ENCODE measurements at regions not wholly inside any gene's neighbourhood (a gene's known extent, or its start where the extent isn't known, plus 50 kb on each side); places are given as distances from the start of the nearest gene placed in this dataset.
"Not testable (repeated sequence)": the region's sequence is repeated elsewhere in the genome, so short reads cannot be mapped to it uniquely, and the experiment has no call there.

- Histone ChIP-seq H3T11ph (ENCODE audit: low read length) (no peak overlapping the region), H2AFZ (ENCODE audit: low read length) (no peak overlapping the region), H3K56ac (ENCODE audit: insufficient read length, low read depth, low read length) (no peak overlapping the region), H3K9ac (ENCODE audit: extremely low read depth, insufficient read length, low read length) (no peak overlapping the region), H3K27me3 (ENCODE audit: insufficient read depth, low read length) (no peaks in the 10 kb centered on the region), H3K23me2 (ENCODE audit: insufficient read length, low read depth, low read length, poor library complexity, severe bottlenecking) (no peaks in the 10 kb centered on the region), H3K4me1 (ENCODE audit: insufficient read depth, low read length) (no peaks in the 10 kb centered on the region), H3K4ac (ENCODE audit: low read depth, low read length) (no peak overlapping the region), H3K79me1 (ENCODE audit: insufficient read depth, low read depth, low read length, poor library complexity, severe bottlenecking) (no peaks in the 10 kb centered on the region), H4K20me1 (ENCODE audit: control insufficient read depth, insufficient read depth, insufficient read length) (no peaks in the 10 kb centered on the region), H2BK12ac (ENCODE audit: insufficient read length, low read depth, low read length) (no peak overlapping the region), H3K18ac (ENCODE audit: insufficient read length, low read depth, low read length) (no peak overlapping the region), H2BK120ac (ENCODE audit: low read depth, low read length, poor library complexity, severe bottlenecking) (no peak overlapping the region), H3K79me2 (ENCODE audit: insufficient read depth, low read length) (no peaks in the 10 kb centered on the region), H4K5ac (ENCODE audit: insufficient read length, low read depth, low read length) (no peak overlapping the region), H3K27ac (ENCODE audit: insufficient read length, low read depth, low read length) (no peak overlapping the region), H3K23ac (ENCODE audit: insufficient read length, low read depth, low read length) (no peak overlapping the region), H3K9me3 (ENCODE audit: control insufficient read depth, low read depth, low read length) (no peaks in the 10 kb centered on the region), H4K91ac (ENCODE audit: insufficient read length, low read depth, low read length) (no peak overlapping the region), H2BK15ac (ENCODE audit: low read depth, low read length) (no peak overlapping the region), H2BK5ac (ENCODE audit: insufficient read length, low read length) (no peak overlapping the region), H3K4me2 (ENCODE audit: insufficient read depth, insufficient read length, low read length) (no peak overlapping the region), H2BK20ac (ENCODE audit: low read depth, low read length, poor library complexity, severe bottlenecking) (no peak overlapping the region), H3K14ac (ENCODE audit: insufficient read depth, low read length) (no peak overlapping the region), H2AK5ac (ENCODE audit: insufficient read length, low read length) (no peak overlapping the region), H4K8ac (replicated peaks; ENCODE audit: insufficient read length, low read depth, low read length) (no peak overlapping the region)
- Mint-ChIP-seq H3K27ac (no peak overlapping the region), H3K4me3 (no peak overlapping the region), H3K27me3 (ENCODE audit: low read depth) (no peaks in the 10 kb centered on the region), H3K36me3 (ENCODE audit: insufficient read depth in 1 of 3, low read depth in 3 of 3) (no peaks in the 10 kb centered on the region), H3K9me3 (no peaks in the 10 kb centered on the region), H3K4me1 (no peaks in the 10 kb centered on the region)
- no peak for DNase-seq
- TF ChIP-seq, protein P1, sequence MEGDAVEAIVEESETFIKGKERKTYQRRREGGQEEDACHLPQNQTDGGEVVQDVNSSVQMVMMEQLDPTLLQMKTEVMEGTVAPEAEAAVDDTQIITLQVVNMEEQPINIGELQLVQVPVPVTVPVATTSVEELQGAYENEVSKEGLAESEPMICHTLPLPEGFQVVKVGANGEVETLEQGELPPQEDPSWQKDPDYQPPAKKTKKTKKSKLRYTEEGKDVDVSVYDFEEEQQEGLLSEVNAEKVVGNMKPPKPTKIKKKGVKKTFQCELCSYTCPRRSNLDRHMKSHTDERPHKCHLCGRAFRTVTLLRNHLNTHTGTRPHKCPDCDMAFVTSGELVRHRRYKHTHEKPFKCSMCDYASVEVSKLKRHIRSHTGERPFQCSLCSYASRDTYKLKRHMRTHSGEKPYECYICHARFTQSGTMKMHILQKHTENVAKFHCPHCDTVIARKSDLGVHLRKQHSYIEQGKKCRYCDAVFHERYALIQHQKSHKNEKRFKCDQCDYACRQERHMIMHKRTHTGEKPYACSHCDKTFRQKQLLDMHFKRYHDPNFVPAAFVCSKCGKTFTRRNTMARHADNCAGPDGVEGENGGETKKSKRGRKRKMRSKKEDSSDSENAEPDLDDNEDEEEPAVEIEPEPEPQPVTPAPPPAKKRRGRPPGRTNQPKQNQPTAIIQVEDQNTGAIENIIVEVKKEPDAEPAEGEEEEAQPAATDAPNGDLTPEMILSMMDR (conservative IDR thresholded peaks at IDR 0.05), result no peak
- WGBS (ENCODE audit: extremely low coverage, insufficient read length, low lambda C conversion rate), result no CpG with 5 or more reads among the region's 3 CpGs
Measured at GRCh38 chr16:79985606-79986005, 385.1 kb upstream of the MAF start.

- H2BK12ac ChIP-seq (ENCODE audit: insufficient read length, low read depth, low read length); H3K18ac ChIP-seq (ENCODE audit: insufficient read length, low read depth, low read length); H2BK120ac ChIP-seq (ENCODE audit: low read depth, low read length, poor library complexity, severe bottlenecking); H3T11ph ChIP-seq (ENCODE audit: low read length); H2AK5ac ChIP-seq (ENCODE audit: insufficient read length, low read length); H3K4me3 Mint-ChIP-seq; H3K9ac ChIP-seq (ENCODE audit: extremely low read depth, insufficient read length, low read length); H2BK20ac ChIP-seq (ENCODE audit: low read depth, low read length, poor library complexity, severe bottlenecking); H4K91ac ChIP-seq (ENCODE audit: insufficient read length, low read depth, low read length); DNase-seq; H3K14ac ChIP-seq (ENCODE audit: insufficient read depth, low read length); H3K27ac Mint-ChIP-seq; H3K4ac ChIP-seq (ENCODE audit: low read depth, low read length); H3K27me3 ChIP-seq (ENCODE audit: insufficient read depth, low read length); H2AFZ ChIP-seq (ENCODE audit: low read length); H3K36me3 Mint-ChIP-seq (ENCODE audit: insufficient read depth in 1 of 3, low read depth in 3 of 3); H3K23me2 ChIP-seq (ENCODE audit: insufficient read length, low read depth, low read length, poor library complexity, severe bottlenecking); H3K56ac ChIP-seq (ENCODE audit: insufficient read length, low read depth, low read length); H3K27ac ChIP-seq (ENCODE audit: insufficient read length, low read depth, low read length); H4K20me1 ChIP-seq (ENCODE audit: control insufficient read depth, insufficient read depth, insufficient read length); H2BK5ac ChIP-seq (ENCODE audit: insufficient read length, low read length); H3K79me2 ChIP-seq (ENCODE audit: insufficient read depth, low read length); H3K27me3 Mint-ChIP-seq (ENCODE audit: low read depth); H4K8ac ChIP-seq (replicated peaks; ENCODE audit: insufficient read length, low read depth, low read length); H3K9me3 ChIP-seq (ENCODE audit: control insufficient read depth, low read depth, low read length); H3K4me2 ChIP-seq (ENCODE audit: insufficient read depth, insufficient read length, low read length); H3K79me1 ChIP-seq (ENCODE audit: insufficient read depth, low read depth, low read length, poor library complexity, severe bottlenecking); H3K9me3 Mint-ChIP-seq; H3K4me1 ChIP-seq (ENCODE audit: insufficient read depth, low read length); H3K4me1 Mint-ChIP-seq; H3K23ac ChIP-seq (ENCODE audit: insufficient read length, low read depth, low read length); H4K5ac ChIP-seq (ENCODE audit: insufficient read length, low read depth, low read length); H2BK15ac ChIP-seq (ENCODE audit: low read depth, low read length): not testable (repeated sequence)
- WGBS (ENCODE audit: extremely low coverage, insufficient read length, low lambda C conversion rate), result no CpG with 5 or more reads among the region's 6 CpGs
Measured at GRCh38 chr16:79984149-79984548, 383.6 kb upstream of the MAF start.

Data from H9 (cell line).